KMS-11 (cell line): ENCODE measurements at regions not wholly inside any gene's neighbourhood (a gene's known extent, or its start where the extent isn't known, plus 50 kb on each side); places are given as distances from the start of the nearest gene placed in this dataset.
"Not testable (repeated sequence)": the region's sequence is repeated elsewhere in the genome, so short reads cannot be mapped to it uniquely, and the experiment has no call there.

Experiments used
- H2AFZ ChIP-seq: fragments of 200-600 bp; sonication (generic); 2 replicates; pipeline ENCODE4 v1.6.1; 2016; ENCODE audit warnings: antibody characterized with exemption, mixed run types, low read depth
- H3K27ac ChIP-seq: fragments of 200-600 bp; sonication (generic); 2 replicates; pipeline ENCODE4 v1.6.1; 2016; ENCODE audit warnings: mild to moderate bottlenecking, mixed run types
- H3K27me3 ChIP-seq: fragments of 200-600 bp; sonication (generic); 2 replicates; pipeline ENCODE4 v1.6.1; 2017; ENCODE audit warnings: mild to moderate bottlenecking, low read depth, mixed run types, moderate library complexity; ENCODE audit not compliant: insufficient read depth
- H3K36me3 ChIP-seq: fragments of 200-600 bp; sonication (generic); 2 replicates; pipeline ENCODE4 v1.6.1; 2017; ENCODE audit warnings: mild to moderate bottlenecking, mixed run types; ENCODE audit not compliant: insufficient read depth
- H3K4me1 ChIP-seq: fragments of 200-600 bp; sonication (generic); 2 replicates; pipeline ENCODE4 v1.6.1; 2016; ENCODE audit warnings: mild to moderate bottlenecking, low read depth, mixed run types; ENCODE audit not compliant: poor library complexity, severe bottlenecking
- H3K4me2 ChIP-seq: fragments of 200-600 bp; sonication (generic); 2 replicates; pipeline ENCODE4 v1.7.0; 2016; ENCODE audit warnings: mild to moderate bottlenecking, mixed run types
- H3K4me3 ChIP-seq: fragments of 200-600 bp; sonication (generic); IDR thresholded peaks from 2 replicates; pipeline ENCODE4 v1.6.1; 2017; ENCODE audit warnings: low read depth, low read length, mixed read lengths; ENCODE audit not compliant: insufficient read depth
- H3K79me2 ChIP-seq: fragments of 200-600 bp; sonication (generic); 2 replicates; pipeline ENCODE4 v1.6.1; 2016; ENCODE audit warnings: low read depth, mixed run types; ENCODE audit not compliant: insufficient read depth
- H3K9ac ChIP-seq: fragments of 200-600 bp; sonication (generic); 2 replicates; pipeline ENCODE4 v1.6.1; 2016; ENCODE audit warnings: mild to moderate bottlenecking, mixed run types
- H4K20me1 ChIP-seq: fragments of 200-600 bp; sonication (generic); 2 replicates; pipeline ENCODE4 v1.6.1; 2016; ENCODE audit warnings: mild to moderate bottlenecking, mixed run types; ENCODE audit not compliant: insufficient read depth
- TF ChIP-seq, protein P1 (sequence below): fragments of 200-600 bp; sonication (generic); conservative IDR thresholded peaks from 2 replicates; pipeline ENCODE4 v1.6.1; 2017; ENCODE audit warnings: low read depth, mild to moderate bottlenecking, antibody characterized with exemption, low read length, moderate library complexity, mixed read lengths

GRCh38 chr2:240260664-240261063 lies 120.2 kb upstream of the OTOS start:
- Histone ChIP-seq H3K4me3 (no peak overlapping the region), H3K27ac (no peak overlapping the region)
- TF ChIP-seq, protein P1, sequence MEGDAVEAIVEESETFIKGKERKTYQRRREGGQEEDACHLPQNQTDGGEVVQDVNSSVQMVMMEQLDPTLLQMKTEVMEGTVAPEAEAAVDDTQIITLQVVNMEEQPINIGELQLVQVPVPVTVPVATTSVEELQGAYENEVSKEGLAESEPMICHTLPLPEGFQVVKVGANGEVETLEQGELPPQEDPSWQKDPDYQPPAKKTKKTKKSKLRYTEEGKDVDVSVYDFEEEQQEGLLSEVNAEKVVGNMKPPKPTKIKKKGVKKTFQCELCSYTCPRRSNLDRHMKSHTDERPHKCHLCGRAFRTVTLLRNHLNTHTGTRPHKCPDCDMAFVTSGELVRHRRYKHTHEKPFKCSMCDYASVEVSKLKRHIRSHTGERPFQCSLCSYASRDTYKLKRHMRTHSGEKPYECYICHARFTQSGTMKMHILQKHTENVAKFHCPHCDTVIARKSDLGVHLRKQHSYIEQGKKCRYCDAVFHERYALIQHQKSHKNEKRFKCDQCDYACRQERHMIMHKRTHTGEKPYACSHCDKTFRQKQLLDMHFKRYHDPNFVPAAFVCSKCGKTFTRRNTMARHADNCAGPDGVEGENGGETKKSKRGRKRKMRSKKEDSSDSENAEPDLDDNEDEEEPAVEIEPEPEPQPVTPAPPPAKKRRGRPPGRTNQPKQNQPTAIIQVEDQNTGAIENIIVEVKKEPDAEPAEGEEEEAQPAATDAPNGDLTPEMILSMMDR = no peak

DNA sequence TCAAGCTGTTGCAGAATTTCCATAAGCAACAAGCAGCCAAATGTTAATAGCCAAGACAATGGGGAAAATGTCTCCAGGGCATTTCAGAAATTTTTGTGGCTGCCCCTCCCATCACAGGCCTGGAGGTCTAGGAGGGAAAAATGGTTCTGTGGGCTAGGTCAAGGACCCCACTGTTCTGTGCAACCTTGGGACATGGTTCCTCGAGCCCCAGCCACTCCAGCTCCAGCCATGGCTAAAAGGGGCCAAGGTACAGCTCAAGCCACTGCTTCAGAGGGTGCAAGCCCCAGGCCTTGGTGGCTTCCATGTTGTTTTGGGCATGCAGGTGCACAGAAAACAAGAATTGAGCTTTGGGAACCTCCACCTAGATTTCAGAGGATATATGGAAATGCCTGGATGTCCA lies 122.1 kb upstream of the OTOS start:
- H3K27ac ChIP-seq, H3K36me3 ChIP-seq, H2AFZ ChIP-seq, H4K20me1 ChIP-seq, H3K4me2 ChIP-seq, H3K4me1 ChIP-seq, H3K9ac ChIP-seq, H3K27me3 ChIP-seq, H3K4me3 ChIP-seq, H3K79me2 ChIP-seq: not testable (repeated sequence)

More at GRCh38 chr2:240260664-240261063, 120.2 kb upstream of the OTOS start:
- Histone ChIP-seq H3K27me3 (peaks cover under 1% of the 10 kb centered on the region; the same call in 1 of the 2 replicates), H3K9ac (no peak overlapping the region), H2AFZ (no peak overlapping the region), H3K4me2 (no peak overlapping the region), H4K20me1 (no peaks in the 10 kb centered on the region), H3K4me1 (no peaks in the 10 kb centered on the region), H3K36me3 (no peaks in the 10 kb centered on the region), H3K79me2 (no peaks in the 10 kb centered on the region)

- TF ChIP-seq, protein P1 = no peak
- no peaks in the 10 kb centered on the region for H3K4me1 ChIP-seq
- no peak overlapping the region for H3K4me2 ChIP-seq
- no peak overlapping the region for H3K4me3 ChIP-seq
- H2AFZ ChIP-seq = no peak overlapping the region
- no peaks in the 10 kb centered on the region for H3K79me2 ChIP-seq
- no peak overlapping the region for H3K27ac ChIP-seq
- no peaks in the 10 kb centered on the region for H3K27me3 ChIP-seq
- H3K36me3 ChIP-seq = no peaks in the 10 kb centered on the region
- H4K20me1 ChIP-seq = no peaks in the 10 kb centered on the region
- H3K9ac ChIP-seq = no peak overlapping the region
These were observed 128.9 kb upstream of the OTOS start for GRCh38 chr2:240269380-240269779.

DNA sequence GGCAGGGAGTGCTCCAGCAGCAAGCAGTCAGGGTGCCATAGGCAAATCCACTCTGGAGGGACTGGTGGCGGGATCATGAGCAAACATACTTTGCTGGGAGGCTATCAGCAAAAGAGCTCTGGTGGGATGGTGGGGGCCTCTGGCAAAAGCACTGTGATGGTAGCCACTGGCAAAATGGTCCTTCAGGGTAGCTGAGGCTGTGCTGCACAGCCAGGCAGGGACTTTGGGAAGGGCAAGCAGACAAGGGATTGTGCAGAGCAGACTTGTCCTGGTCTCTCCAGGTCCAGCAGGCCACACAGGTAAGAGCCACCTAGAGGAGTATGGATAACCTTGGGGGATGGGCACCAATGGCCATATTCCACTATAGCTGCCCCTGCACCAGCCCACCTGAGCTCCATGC lies 129.4 kb upstream of the OTOS start:
- Histone ChIP-seq H3K79me2 (no peaks in the 10 kb centered on the region), H3K9ac (no peak overlapping the region), H3K4me3 (no peak overlapping the region), H3K36me3 (no peaks in the 10 kb centered on the region), H4K20me1 (no peaks in the 10 kb centered on the region), H3K27ac (no peak overlapping the region), H3K27me3 (no peaks in the 10 kb centered on the region), H3K4me1 (no peaks in the 10 kb centered on the region), H2AFZ (no peak overlapping the region), H3K4me2 (no peak overlapping the region)
- TF ChIP-seq, protein P1 = no peak

DNA sequence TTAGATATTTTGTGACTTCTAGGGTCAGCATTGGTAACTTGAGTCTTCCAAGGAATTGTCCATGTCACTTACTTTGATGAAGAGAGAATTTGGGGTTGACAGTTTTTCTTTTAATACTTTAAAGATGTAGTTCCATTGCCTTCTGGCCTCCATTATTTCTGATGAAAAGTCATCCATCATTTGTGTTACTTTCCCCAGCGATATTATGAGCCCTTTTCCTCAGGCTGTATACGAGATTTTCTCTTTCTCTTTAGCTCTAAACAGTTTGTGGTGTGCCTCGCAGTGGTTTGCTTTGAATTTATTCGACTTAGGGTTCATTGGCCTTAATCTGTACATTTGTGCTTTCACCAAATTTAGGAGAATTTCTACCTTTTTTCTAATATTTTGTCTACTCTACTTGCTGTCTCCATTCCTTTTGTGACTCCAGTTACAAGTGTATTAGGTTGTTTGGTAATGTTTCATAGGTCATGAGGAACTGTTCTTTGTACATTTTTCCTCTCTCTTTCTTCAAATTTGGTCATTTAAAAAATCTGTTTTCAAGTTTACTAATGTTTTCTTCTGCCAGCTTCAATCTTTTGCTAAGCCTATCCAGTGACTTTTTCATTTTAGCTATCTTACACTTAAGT lies 131.4 kb upstream of the OTOS start:
- Histone ChIP-seq H3K4me2 (no peak overlapping the region), H3K4me3 (no peak overlapping the region), H3K4me1 (no peaks in the 10 kb centered on the region), H3K27me3 (no peaks in the 10 kb centered on the region; the same call in 1 of the 2 replicates), H3K79me2 (no peaks in the 10 kb centered on the region), H3K36me3 (no peaks in the 10 kb centered on the region), H4K20me1 (no peaks in the 10 kb centered on the region), H3K27ac (no peak overlapping the region), H3K9ac (no peak overlapping the region), H2AFZ (no peak overlapping the region)
- TF ChIP-seq, protein P1 = no peak
